AG09309 (cell line): ENCODE measurements at regions not wholly inside any gene's neighbourhood (a gene's known extent, or its start where the extent isn't known, plus 50 kb on each side); places are given as distances from the start of the nearest gene placed in this dataset.

ENCODE experiments used
- DNase-seq: peaks from one replicate; pipeline ENCODE4 v3.0.0-alpha.2; 2010; ENCODE audit warnings: low read depth
- H3K4me3 ChIP-seq: 2 replicates; pipeline ENCODE4 v1.5.1; 2011; ENCODE audit warnings: mild to moderate bottlenecking, low read depth, low read length, moderate library complexity; ENCODE audit not compliant: control insufficient read depth
- TF ChIP-seq, protein P1 (sequence below): IDR thresholded peaks from 2 replicates; pipeline ENCODE4 v1.5.1; 2011; ENCODE audit warnings: mild to moderate bottlenecking, low read depth, low read length, inconsistent platforms; ENCODE audit not compliant: insufficient read depth, control insufficient read depth; ENCODE audit errors: missing control alignments

GRCh38 chr3:145898487-145898886, 262.5 kb downstream of the PLOD2 start:
- no peak overlapping the region for H3K4me3 ChIP-seq
- no peak for DNase-seq
- TF ChIP-seq, protein P1, sequence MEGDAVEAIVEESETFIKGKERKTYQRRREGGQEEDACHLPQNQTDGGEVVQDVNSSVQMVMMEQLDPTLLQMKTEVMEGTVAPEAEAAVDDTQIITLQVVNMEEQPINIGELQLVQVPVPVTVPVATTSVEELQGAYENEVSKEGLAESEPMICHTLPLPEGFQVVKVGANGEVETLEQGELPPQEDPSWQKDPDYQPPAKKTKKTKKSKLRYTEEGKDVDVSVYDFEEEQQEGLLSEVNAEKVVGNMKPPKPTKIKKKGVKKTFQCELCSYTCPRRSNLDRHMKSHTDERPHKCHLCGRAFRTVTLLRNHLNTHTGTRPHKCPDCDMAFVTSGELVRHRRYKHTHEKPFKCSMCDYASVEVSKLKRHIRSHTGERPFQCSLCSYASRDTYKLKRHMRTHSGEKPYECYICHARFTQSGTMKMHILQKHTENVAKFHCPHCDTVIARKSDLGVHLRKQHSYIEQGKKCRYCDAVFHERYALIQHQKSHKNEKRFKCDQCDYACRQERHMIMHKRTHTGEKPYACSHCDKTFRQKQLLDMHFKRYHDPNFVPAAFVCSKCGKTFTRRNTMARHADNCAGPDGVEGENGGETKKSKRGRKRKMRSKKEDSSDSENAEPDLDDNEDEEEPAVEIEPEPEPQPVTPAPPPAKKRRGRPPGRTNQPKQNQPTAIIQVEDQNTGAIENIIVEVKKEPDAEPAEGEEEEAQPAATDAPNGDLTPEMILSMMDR = no peak

DNA sequence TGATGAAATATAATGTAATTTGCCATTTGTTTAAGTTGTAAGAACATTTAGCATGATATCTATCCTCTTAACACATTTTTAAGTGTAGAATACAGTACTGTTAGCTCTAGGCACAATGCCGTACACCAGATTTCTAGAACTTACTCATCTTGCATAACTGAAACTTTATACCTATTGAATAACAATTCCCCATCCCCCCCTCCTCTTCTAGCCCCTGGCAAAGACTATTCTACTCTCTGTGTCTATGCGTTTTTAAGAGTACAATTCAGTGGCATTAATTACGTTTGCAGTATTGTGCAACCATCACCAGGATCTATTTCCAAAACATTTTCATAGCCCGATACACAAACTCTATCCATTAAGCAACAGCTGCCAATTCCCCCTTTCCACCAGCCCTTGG, 261.7 kb downstream of the PLOD2 start:
- TF ChIP-seq, protein P1 = no peak
- DNase-seq = no peak
- H3K4me3 ChIP-seq = no peak overlapping the region

- no peak overlapping the region for H3K4me3 ChIP-seq
- no peak for DNase-seq
- TF ChIP-seq, protein P1 = no peak
Measured at GRCh38 chr3:145900056-145900829, 260.7 kb downstream of the PLOD2 start.

GRCh38 chr3:145902166-145902565, 258.8 kb downstream of the PLOD2 start:
- no peak overlapping the region for H3K4me3 ChIP-seq
- TF ChIP-seq, protein P1 = no peak
- no peak for DNase-seq

- no peak overlapping the region for H3K4me3 ChIP-seq
- TF ChIP-seq, protein P1 = no peak
- DNase-seq = no peak
Measured at GRCh38 chr3:145903472-145904013, 257.4 kb downstream of the PLOD2 start.

- TF ChIP-seq, protein P1 = no peak
- DNase-seq = no peak
- H3K4me3 ChIP-seq = no peak overlapping the region
Measured at GRCh38 chr3:145904138-145904537, 256.8 kb downstream of the PLOD2 start.

DNA sequence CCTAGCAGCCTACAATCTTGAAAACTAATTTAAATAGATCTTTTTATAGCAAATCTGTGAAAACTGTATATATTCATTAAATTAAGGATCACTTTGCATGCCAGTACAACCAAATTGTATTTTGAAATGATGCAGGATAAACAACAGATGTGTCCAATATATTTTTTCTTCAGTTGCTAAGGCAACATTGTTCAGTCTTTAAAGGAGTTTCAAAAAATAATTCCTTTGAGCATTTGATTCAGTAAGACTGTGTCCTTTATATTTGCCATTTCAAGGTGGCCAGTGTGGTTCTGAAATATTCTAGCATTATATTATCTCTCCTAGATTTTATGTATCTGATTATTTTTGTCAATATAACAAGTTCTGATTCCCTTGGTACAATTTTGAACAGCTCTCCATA, 254.7 kb downstream of the PLOD2 start:
- TF ChIP-seq, protein P1 = no peak
- no peak for DNase-seq
- H3K4me3 ChIP-seq = no peak overlapping the region
